Progenitor cell of endocrine pancreas (in vitro differentiated cells): ENCODE measurements at regions not wholly inside any gene's neighbourhood (a gene's known extent, or its start where the extent isn't known, plus 50 kb on each side); places are given as distances from the start of the nearest gene placed in this dataset.
"Not testable (repeated sequence)": the region's sequence is repeated elsewhere in the genome, so short reads cannot be mapped to it uniquely, and the experiment has no call there.

Experiments
- DNase-seq: peaks from one replicate; pipeline ENCODE4 v3.0.0; 2021; ENCODE audit warnings: low spot score; ENCODE audit not compliant: unreplicated experiment
- H3K27ac Mint-ChIP-seq: 2 replicates; pipeline ENCODE4 v1.8.0; 2021; ENCODE audit warnings: mild to moderate bottlenecking, moderate library complexity, mixed read lengths
- H3K27me3 Mint-ChIP-seq: 2 replicates; pipeline ENCODE4 v1.8.0; 2021; ENCODE audit warnings: mixed read lengths
- H3K36me3 Mint-ChIP-seq: 2 replicates; pipeline ENCODE4 v1.8.0; 2022; ENCODE audit warnings: mixed read lengths; ENCODE audit not compliant: insufficient read depth
- H3K4me1 Mint-ChIP-seq: 2 replicates; pipeline ENCODE4 v1.8.0; 2021; ENCODE audit warnings: low read depth, mixed read lengths
- H3K4me3 Mint-ChIP-seq: 2 replicates; pipeline ENCODE4 v1.8.0; 2021; ENCODE audit warnings: low read depth, mild to moderate bottlenecking, moderate library complexity, mixed read lengths
- H3K9me3 Mint-ChIP-seq: 2 replicates; pipeline ENCODE4 v1.8.0; 2021; ENCODE audit warnings: low read depth, mixed read lengths
- CTCF ChIP-seq: fragments of 200-600 bp; sonication (generic); IDR thresholded peaks from one replicate; pipeline ENCODE4 v1.5.0; 2021; ENCODE audit warnings: antibody characterized with exemption, mild to moderate bottlenecking; ENCODE audit not compliant: unreplicated experiment

- TF ChIP-seq CTCF = no peak
- Mint-ChIP-seq H3K27me3 (no peaks in the 10 kb centered on the region), H3K4me3 (no peak overlapping the region), H3K27ac (no peak overlapping the region), H3K36me3 (no peaks in the 10 kb centered on the region), H3K9me3 (peaks cover 7% of the 10 kb centered on the region), H3K4me1 (no peaks in the 10 kb centered on the region)
- no peak for DNase-seq
Measured at GRCh38 chr15:36185438-36185837, 394.0 kb upstream of the CDIN1 start.

GRCh38 chr15:36185845-36186244 lies 393.6 kb upstream of the CDIN1 start:
- peaks cover 11% of the 10 kb centered on the region for H3K9me3 Mint-ChIP-seq
- no peaks in the 10 kb centered on the region for H3K27me3 Mint-ChIP-seq
- no peaks in the 10 kb centered on the region for H3K4me1 Mint-ChIP-seq
- H3K27ac Mint-ChIP-seq = no peak overlapping the region
- no peak for TF ChIP-seq CTCF
- DNase-seq = no peak
- H3K4me3 Mint-ChIP-seq = no peak overlapping the region
- no peaks in the 10 kb centered on the region for H3K36me3 Mint-ChIP-seq

GRCh38 chr15:36186376-36186775 lies 393.1 kb upstream of the CDIN1 start:
- Mint-ChIP-seq H3K27me3 (no peaks in the 10 kb centered on the region), H3K4me3 (no peak overlapping the region), H3K27ac (no peak overlapping the region), H3K9me3 (peaks cover 13% of the 10 kb centered on the region), H3K36me3 (no peaks in the 10 kb centered on the region), H3K4me1 (no peaks in the 10 kb centered on the region)
- TF ChIP-seq CTCF = no peak
- no peak for DNase-seq

- Mint-ChIP-seq H3K27ac (no peak overlapping the region), H3K36me3 (no peaks in the 10 kb centered on the region), H3K27me3 (no peaks in the 10 kb centered on the region), H3K4me3 (no peak overlapping the region), H3K4me1 (no peaks in the 10 kb centered on the region), H3K9me3 (peaks cover 11% of the 10 kb centered on the region)
- no peak for TF ChIP-seq CTCF
- no peak for DNase-seq
Measured at GRCh38 chr15:36191459-36191858, 388.0 kb upstream of the CDIN1 start.

- not testable (repeated sequence) for DNase-seq, H3K36me3 Mint-ChIP-seq, H3K27ac Mint-ChIP-seq, H3K4me3 Mint-ChIP-seq, H3K27me3 Mint-ChIP-seq, H3K4me1 Mint-ChIP-seq
- H3K9me3 Mint-ChIP-seq = peaks cover 12% of the 10 kb centered on the region
Measured at GRCh38 chr15:36195361-36196007, 383.9 kb upstream of the CDIN1 start.

GRCh38 chr15:36208868-36209582 lies 370.4 kb upstream of the CDIN1 start:
- Mint-ChIP-seq H3K36me3 (no peaks in the 10 kb centered on the region), H3K9me3 (no peaks in the 10 kb centered on the region), H3K27me3 (no peaks in the 10 kb centered on the region), H3K4me1 (peaks cover 2% of the 10 kb centered on the region), H3K27ac (no peak overlapping the region), H3K4me3 (no peak overlapping the region)
- TF ChIP-seq CTCF = no peak
- no peak for DNase-seq
